ENCODE measurements at regions not wholly inside any gene's neighbourhood (a gene's known extent, or its start where the extent isn't known, plus 50 kb on each side); places are given as distances from the start of the nearest gene placed in this dataset.

DNA sequence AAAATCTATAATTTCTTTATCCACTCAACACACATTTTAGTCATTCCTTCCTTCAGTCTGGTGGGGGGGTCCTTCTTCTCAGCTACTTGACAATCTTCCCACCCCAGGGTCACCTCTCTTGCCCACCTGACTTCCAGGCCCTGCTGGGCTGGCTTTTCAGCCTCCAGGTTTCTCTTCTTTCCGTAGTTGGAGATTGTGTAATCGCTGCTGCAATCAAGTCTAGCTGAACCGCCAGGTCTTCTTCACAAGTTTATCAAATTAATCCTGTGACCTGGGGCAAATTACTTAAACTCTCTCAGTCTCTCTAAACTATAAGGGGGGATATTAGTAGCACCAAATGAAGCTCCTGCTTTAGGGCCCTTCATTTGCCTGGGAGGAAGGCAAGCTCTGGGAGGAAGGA, 102.9 kb upstream of the TNIP3 start:
- Histone ChIP-seq H3K36me3 (no peaks in the 10 kb centered on the region), H3K4me1 (no peaks in the 10 kb centered on the region), H3K27me3 (no peaks in the 10 kb centered on the region), H3K4me3 (no peak overlapping the region), H3K27ac (no peak overlapping the region), H3K9me3 (no peaks in the 10 kb centered on the region)
- intact Hi-C loops (cut with DNase I; ENCODE audit: low total_unique reads), result no loop called here
- TF ChIP-seq, protein P1, sequence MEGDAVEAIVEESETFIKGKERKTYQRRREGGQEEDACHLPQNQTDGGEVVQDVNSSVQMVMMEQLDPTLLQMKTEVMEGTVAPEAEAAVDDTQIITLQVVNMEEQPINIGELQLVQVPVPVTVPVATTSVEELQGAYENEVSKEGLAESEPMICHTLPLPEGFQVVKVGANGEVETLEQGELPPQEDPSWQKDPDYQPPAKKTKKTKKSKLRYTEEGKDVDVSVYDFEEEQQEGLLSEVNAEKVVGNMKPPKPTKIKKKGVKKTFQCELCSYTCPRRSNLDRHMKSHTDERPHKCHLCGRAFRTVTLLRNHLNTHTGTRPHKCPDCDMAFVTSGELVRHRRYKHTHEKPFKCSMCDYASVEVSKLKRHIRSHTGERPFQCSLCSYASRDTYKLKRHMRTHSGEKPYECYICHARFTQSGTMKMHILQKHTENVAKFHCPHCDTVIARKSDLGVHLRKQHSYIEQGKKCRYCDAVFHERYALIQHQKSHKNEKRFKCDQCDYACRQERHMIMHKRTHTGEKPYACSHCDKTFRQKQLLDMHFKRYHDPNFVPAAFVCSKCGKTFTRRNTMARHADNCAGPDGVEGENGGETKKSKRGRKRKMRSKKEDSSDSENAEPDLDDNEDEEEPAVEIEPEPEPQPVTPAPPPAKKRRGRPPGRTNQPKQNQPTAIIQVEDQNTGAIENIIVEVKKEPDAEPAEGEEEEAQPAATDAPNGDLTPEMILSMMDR (IDR thresholded peaks at IDR 0.05), result no peak
- DNase-seq, result no peak

DNA sequence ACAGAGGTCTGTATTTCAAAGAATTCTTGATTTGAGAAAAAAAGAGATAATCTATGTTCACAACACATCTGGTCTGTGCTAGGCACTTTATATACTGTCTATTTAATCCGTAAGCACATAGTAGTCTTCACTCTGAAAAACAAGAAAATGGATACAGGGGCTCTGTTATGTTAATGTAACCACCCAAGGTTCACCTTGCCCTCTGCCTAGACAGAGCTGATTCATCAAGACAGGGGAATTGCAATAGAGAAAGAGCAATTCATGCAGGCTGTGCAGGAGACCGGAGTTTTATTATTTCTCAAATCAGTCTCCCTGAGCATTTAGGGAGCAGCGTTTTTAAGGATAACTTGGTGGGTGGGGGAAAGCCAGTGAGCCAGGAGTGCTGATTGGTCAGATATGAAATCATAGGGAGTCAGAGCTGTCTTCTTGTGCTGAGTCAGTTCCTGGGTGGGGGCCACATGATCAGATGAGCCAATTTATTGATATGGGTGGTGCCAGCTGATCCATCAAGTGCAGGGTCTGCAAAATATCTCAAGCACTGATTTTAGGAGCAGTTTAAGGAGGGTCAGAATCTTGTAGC, 92.9 kb upstream of the TNIP3 start:
- H3K27me3 ChIP-seq, result no peaks in the 10 kb centered on the region
- intact Hi-C loops (cut with DNase I; ENCODE audit: low total_unique reads), result no loop called here
- no peak for DNase-seq
- TF ChIP-seq, protein P1 (IDR thresholded peaks at IDR 0.05), result no peak
- no peaks in the 10 kb centered on the region for H3K4me1 ChIP-seq
- no peak overlapping the region for H3K4me3 ChIP-seq
- no peaks in the 10 kb centered on the region for H3K36me3 ChIP-seq
- no peak overlapping the region for H3K27ac ChIP-seq
- no peaks in the 10 kb centered on the region for H3K9me3 ChIP-seq

DNA sequence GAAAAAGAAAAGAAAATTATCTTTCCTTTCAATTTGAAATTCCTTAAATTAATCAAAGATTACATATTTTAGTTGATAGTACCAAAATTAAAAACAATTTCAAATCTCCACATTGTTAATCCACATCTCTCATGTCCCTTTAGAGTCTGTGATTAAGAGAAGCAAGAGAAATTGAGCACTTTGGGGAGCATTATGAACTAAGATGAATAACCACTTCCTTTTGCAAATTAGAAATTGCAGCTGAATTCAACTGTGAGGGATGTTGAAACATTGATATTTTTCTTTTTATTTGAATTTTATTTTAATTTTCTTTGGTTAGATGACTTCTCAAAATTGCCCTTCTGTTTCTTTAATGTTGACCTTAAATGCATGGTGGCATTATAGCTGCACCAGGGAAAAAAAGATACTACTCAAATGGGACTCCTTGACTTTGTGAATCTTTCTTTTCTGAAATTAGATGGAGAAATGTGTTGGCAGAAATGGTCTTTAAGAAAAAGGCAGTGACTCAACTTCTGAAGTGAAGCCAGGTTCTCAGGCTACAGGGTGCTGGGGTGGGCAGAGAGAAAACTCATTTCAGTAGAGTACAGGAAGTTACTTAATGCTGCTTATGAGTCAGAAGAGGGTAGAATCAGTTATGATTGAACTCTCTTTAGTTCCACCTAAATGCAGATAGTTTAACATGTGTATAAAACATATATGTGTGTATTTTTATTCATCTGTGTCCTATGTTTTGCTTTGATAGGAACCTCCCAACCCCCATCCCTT, 92.0 kb upstream of the TNIP3 start:
- intact Hi-C loops (cut with DNase I; ENCODE audit: low total_unique reads), result no loop called here
- no peaks in the 10 kb centered on the region for H3K9me3 ChIP-seq
- no peak overlapping the region for H3K27ac ChIP-seq
- no peak overlapping the region for H3K4me3 ChIP-seq
- H3K27me3 ChIP-seq, result no peaks in the 10 kb centered on the region
- no peaks in the 10 kb centered on the region for H3K4me1 ChIP-seq
- DNase-seq, result no peak
- TF ChIP-seq, protein P1 (IDR thresholded peaks at IDR 0.05), result no peak
- no peaks in the 10 kb centered on the region for H3K36me3 ChIP-seq

DNA sequence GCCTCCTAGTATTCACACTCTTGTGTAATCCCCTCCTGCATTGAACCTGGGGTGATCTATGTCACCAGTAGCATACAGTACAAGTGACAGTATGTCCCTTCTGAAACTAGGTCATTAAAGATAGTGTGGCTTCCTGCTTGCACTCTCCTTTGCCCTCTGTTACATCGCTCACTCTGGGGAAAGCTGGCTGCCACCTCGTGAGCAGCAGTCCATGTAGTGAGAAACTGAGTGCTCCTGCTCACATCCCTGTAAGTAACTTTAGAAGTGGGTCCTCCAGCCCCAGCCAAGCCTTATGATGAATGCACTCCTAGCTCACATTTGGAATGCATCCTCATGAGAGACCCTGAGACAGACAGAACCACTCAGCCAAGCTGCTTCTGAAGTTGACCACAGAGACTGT, 89.8 kb upstream of the TNIP3 start:
- H3K27ac ChIP-seq, result no peak overlapping the region
- H3K9me3 ChIP-seq, result no peaks in the 10 kb centered on the region
- no peaks in the 10 kb centered on the region for H3K36me3 ChIP-seq
- intact Hi-C loops (cut with DNase I; ENCODE audit: low total_unique reads), result no loop called here
- TF ChIP-seq, protein P1 (IDR thresholded peaks at IDR 0.05), result no peak
- no peaks in the 10 kb centered on the region for H3K27me3 ChIP-seq
- DNase-seq, result no peak
- H3K4me1 ChIP-seq, result no peaks in the 10 kb centered on the region
- no peak overlapping the region for H3K4me3 ChIP-seq

DNA sequence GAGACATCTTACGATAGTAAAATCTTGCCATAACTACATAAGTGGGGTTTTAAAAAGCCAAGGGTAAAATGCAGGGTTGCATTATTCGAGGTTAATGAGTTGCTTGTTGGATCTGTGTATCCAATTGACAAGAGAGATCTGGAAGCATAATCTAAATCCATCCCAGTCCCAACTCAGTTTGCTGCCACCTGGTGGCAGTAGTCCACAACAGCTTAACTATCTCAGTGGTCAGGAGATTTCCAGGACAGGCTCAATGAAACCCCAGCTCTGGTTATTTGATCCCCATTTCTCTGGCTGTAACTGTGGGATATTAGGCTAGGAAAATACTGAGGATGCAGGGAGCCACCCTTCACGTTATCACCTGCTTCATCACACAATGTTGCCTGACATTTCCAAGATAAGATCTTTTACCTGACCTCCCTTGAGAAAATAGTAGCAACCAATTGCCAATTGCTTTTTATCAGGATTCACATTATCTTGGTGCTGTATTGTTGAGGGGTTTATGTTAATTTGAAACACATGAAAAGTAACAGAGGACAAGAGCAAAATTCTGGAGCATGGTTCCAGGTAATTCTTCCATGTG, 88.2 kb upstream of the TNIP3 start:
- H3K9me3 ChIP-seq, result no peaks in the 10 kb centered on the region
- intact Hi-C loops (cut with DNase I; ENCODE audit: low total_unique reads), result no loop called here
- peak; percentile 67 to 70 for DNase-seq
- no peaks in the 10 kb centered on the region for H3K36me3 ChIP-seq
- H3K27me3 ChIP-seq, result no peaks in the 10 kb centered on the region
- H3K27ac ChIP-seq, result no peak overlapping the region
- TF ChIP-seq, protein P1 (IDR thresholded peaks at IDR 0.05), result peak; percentile 54 to 72
- H3K4me1 ChIP-seq, result no peaks in the 10 kb centered on the region
- no peak overlapping the region for H3K4me3 ChIP-seq

Measured in tibial artery (tissue), 4 donors.